HFF-Myc (cell line): ENCODE measurements at regions not wholly inside any gene's neighbourhood (a gene's known extent, or its start where the extent isn't known, plus 50 kb on each side); places are given as distances from the start of the nearest gene placed in this dataset.

Experiments
- DNase-seq: peaks from one replicate; pipeline ENCODE4 v3.0.0-alpha.2; 2011; ENCODE audit warnings: low read depth; ENCODE audit errors: extremely low read depth
- H3K4me3 ChIP-seq: replicated peaks from 2 replicates; pipeline ENCODE4 v1.5.1; 2011; ENCODE audit warnings: low read depth, mild to moderate bottlenecking, control low read depth, low read length
- TF ChIP-seq, protein P1 (sequence below): IDR thresholded peaks from 2 replicates; pipeline ENCODE4 v1.5.1; 2012; ENCODE audit warnings: mild to moderate bottlenecking, low read depth, low read length, control low read depth; ENCODE audit errors: missing control alignments

GRCh38 chr4:132125131-132125530, 1024.0 kb upstream of the PCDH10 start:
- no peak overlapping the region for H3K4me3 ChIP-seq

GRCh38 chr4:132132433-132132832, 1016.7 kb upstream of the PCDH10 start:
- no peak for DNase-seq
- TF ChIP-seq, protein P1, sequence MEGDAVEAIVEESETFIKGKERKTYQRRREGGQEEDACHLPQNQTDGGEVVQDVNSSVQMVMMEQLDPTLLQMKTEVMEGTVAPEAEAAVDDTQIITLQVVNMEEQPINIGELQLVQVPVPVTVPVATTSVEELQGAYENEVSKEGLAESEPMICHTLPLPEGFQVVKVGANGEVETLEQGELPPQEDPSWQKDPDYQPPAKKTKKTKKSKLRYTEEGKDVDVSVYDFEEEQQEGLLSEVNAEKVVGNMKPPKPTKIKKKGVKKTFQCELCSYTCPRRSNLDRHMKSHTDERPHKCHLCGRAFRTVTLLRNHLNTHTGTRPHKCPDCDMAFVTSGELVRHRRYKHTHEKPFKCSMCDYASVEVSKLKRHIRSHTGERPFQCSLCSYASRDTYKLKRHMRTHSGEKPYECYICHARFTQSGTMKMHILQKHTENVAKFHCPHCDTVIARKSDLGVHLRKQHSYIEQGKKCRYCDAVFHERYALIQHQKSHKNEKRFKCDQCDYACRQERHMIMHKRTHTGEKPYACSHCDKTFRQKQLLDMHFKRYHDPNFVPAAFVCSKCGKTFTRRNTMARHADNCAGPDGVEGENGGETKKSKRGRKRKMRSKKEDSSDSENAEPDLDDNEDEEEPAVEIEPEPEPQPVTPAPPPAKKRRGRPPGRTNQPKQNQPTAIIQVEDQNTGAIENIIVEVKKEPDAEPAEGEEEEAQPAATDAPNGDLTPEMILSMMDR, result no peak
- H3K4me3 ChIP-seq, result no peak overlapping the region

More at GRCh38 chr4:132125131-132125530, 1024.0 kb upstream of the PCDH10 start:
- DNase-seq, result no peak
- TF ChIP-seq, protein P1, result no peak

GRCh38 chr4:132169660-132170059, 979.4 kb upstream of the PCDH10 start:
- no peak overlapping the region for H3K4me3 ChIP-seq
- TF ChIP-seq, protein P1, result no peak
- DNase-seq, result no peak

- DNase-seq, result no peak
- TF ChIP-seq, protein P1, result no peak
- no peak overlapping the region for H3K4me3 ChIP-seq
Observed at GRCh38 chr4:132180020-132180427, 969.1 kb upstream of the PCDH10 start.

DNA sequence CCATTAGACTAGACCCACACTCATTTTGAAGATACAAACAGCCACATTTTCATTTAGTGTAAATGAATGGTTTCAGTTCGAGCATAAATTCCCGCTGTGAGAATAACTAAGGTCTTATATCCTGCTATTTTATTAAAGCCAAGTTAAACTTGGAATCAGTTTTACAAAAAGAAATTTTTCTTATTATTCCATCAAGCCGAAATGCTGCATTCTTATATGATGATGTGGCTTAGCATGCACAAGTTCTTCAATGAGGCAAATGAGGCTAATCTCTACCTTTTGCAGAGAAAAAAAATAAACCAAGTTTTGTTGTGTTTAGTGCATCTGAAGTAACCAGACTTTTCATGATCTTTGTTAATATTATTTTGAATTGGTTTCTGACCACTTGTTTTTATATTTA, 953.9 kb upstream of the PCDH10 start:
- TF ChIP-seq, protein P1, result no peak
- no peak overlapping the region for H3K4me3 ChIP-seq
- DNase-seq, result no peak

DNA sequence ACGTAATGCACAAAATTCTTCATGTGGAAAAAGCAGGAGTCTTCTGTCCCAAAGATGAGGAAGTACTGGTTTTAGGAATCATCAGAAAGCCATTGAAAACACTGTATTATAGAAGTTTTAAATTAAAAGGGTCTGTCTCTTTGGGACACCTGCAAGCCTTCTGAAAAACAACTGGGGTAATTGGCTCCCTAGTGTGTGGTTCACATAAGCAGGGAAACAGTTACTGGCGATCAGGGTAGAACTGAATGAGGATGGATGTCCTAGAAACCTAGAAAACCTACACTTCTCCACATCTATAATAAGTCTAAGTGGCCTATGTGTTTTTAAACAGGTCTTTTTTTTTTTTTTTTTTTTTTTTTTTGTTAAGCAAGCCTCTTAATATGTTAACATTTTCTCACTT, 945.5 kb upstream of the PCDH10 start:
- no peak for DNase-seq
- H3K4me3 ChIP-seq, result no peak overlapping the region
- TF ChIP-seq, protein P1, result no peak

- TF ChIP-seq, protein P1, result no peak
- DNase-seq, result no peak
- H3K4me3 ChIP-seq, result no peak overlapping the region
Observed at GRCh38 chr4:132214519-132214918, 934.6 kb upstream of the PCDH10 start.
